GM19240 (cell line): ENCODE measurements at regions not wholly inside any gene's neighbourhood (a gene's known extent, or its start where the extent isn't known, plus 50 kb on each side); places are given as distances from the start of the nearest gene placed in this dataset.

ENCODE experiments used
- DNase-seq: peaks from one replicate; pipeline ENCODE4 v3.0.0; 2011; ENCODE audit warnings: low spot score; ENCODE audit not compliant: insufficient read length

DNA sequence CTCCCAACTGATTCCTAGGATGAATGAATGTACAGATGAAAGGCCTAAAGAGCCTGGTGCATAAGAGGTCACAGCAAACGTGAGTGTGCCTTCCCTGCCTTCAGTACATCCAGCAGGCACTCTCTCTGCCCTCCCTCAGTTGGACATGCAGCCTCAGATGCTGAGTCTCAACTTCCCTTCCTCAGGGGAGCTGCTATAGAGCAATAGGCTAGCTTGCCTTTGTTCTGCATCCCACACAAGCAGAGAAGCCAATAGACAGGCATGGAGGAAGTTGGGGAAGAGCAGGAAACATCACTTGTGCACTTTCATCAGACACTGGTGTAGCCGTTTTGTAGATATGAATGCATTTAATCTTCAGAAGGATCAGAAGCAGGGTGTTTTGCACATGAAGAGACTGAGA, 147.5 kb upstream of the THBS1 start:
- DNase-seq = no peak

- no peak for DNase-seq
Measured at GRCh38 chr15:39434163-39434562, 146.7 kb upstream of the THBS1 start.

GRCh38 chr15:39434751-39435238, 146.1 kb upstream of the THBS1 start:
- no peak for DNase-seq

- no peak for DNase-seq
Measured at GRCh38 chr15:39435244-39435643, 145.6 kb upstream of the THBS1 start.

GRCh38 chr15:39438260-39438659, 142.6 kb upstream of the THBS1 start:
- DNase-seq = no peak

GRCh38 chr15:39438799-39439592, 141.9 kb upstream of the THBS1 start:
- DNase-seq = no peak

GRCh38 chr15:39442898-39443297, 138.0 kb upstream of the THBS1 start:
- DNase-seq = no peak

- no peak for DNase-seq
Measured at GRCh38 chr15:39443659-39444219, 137.1 kb upstream of the THBS1 start.

DNA sequence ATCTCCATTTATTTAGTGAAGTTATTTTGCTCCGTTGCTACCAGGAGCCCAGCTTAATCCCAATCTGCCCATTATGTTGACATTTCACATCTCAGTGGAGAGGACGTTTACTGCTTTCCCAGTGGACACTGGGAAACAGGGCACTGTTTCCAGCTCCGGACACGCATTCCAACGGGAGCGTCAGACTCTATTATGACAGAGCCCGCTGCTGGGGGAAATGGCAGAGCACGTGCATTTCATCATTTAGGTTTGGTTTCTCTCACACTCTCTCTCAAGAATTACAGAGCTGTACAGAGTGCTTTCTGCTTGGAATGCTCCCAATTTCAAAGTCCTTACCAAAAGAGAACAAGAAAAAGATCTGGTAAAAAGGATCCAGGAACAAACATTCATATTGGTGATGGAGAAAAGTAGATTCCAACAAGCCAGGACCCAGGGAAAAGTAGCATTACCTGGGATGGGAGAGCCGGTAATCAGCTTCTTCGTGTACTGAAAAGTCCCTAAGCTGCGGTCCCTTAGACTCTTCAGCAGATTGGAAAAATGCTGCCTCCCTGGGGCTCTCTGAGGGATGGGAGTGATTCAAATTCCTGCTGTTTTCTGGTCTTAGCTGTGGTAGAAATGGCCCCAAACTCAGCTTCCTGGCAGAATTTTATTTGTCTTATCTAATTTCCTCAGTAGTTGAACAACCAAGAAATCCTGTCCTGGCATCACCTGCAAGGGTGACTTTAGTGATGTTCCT, 136.0 kb upstream of the THBS1 start:
- no peak for DNase-seq

- DNase-seq = no peak
Measured at GRCh38 chr15:39445931-39446330, 134.9 kb upstream of the THBS1 start.

DNA sequence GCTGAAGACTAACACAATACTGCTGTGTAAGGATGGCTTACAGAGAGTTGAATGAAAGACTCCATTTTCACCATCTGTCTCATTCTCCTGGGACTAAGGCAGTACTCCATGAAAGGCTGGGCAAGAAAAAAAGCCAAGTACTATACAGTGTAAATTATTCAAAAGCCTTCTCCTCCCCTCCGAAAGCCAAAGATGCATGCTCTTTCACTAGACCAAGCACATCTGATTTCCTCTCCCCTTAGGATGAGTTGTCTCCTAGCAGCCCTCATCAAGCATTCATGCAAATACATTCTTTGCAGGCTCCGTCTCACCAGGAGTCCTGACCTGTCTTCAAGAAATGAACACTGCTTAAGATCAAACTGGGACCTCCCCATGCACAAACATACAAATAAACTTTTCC, 133.5 kb upstream of the THBS1 start:
- DNase-seq = no peak

GRCh38 chr15:39447881-39448280, 133.0 kb upstream of the THBS1 start:
- DNase-seq = no peak

DNA sequence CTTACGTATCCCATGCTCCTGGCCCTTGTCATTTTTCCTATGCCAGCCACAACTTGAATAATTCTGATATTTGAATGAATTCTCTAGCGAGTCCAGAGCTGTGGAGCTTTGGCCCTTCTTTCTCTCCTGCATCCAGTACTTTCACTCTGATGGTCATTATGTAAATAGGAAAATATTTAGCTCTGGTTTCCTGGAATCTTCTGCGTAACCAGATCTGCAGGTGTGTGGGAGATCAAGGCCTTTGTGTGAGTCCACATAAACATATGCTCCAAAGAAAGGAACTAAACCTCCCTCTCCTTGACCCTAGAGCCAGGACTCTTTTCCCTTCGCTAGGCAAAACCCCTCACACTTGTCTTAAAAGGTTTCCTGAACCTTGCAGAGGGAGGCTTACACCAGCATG, 132.5 kb upstream of the THBS1 start:
- no peak for DNase-seq

DNA sequence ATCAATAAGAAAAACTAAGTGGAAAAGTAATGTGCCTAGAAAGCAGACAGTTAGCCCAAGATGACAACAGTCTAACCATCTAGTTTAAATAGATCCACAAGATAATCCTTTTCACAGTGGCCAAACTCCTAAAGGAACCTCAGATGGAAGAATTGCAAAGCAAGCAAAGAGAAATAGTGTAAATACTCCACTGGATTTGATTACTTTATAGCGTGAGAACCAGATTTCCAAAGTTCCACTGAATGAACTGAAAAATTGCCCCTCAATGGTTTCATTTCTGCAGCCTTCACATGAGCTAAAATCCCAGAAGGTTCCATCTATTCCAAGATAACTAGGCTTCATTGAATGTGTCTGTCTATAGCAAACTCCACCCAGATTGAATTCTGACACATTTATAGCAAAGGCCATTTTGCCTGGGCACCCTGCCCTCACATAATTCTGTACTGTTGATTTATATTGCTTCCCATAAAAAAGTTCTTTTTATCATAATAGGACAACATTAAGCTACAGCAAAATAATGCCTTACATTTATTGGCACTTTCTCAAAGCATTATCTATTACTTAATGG, 129.7 kb upstream of the THBS1 start:
- DNase-seq = no peak

GRCh38 chr15:39451871-39452270, 129.0 kb upstream of the THBS1 start:
- DNase-seq = no peak

- DNase-seq = peak; percentile 20
Measured at GRCh38 chr15:39453620-39454019, 127.3 kb upstream of the THBS1 start.

DNA sequence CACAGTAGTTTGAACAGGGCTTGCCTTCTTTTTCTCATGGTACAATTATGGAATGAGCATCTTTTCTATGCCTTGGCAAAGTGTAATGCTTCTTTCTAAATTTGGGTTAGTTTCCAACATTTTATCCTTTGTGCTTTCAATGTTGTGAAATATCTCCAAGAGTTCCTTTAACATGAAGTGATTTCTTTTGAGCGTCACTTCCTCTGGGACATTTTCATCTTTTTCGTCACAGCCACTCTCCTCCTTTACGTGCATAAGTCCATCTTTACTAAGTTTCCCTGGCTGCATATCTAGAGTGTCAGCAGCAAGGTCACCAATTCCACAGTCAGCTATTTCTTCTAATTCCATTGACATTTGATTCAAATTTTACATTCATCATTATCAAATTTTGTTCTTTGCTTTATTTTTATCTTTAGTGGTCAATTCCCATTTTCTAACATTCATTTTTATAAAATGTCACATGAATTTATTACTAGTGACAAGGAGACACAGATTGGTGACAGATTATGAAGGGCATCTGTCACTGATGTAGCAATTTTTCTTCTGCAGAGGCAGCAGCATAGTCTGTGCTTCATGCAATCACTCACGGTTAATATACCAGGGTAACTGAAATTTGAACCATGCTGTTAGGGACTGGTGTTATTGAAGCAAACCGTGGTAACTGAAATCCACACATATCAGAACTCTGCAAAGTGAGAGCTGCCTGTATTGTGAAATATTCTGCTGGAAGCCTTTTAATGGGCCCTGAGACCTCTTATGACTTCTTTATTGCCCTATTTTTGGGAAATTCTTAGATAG, 126.5 kb upstream of the THBS1 start:
- no peak for DNase-seq

DNA sequence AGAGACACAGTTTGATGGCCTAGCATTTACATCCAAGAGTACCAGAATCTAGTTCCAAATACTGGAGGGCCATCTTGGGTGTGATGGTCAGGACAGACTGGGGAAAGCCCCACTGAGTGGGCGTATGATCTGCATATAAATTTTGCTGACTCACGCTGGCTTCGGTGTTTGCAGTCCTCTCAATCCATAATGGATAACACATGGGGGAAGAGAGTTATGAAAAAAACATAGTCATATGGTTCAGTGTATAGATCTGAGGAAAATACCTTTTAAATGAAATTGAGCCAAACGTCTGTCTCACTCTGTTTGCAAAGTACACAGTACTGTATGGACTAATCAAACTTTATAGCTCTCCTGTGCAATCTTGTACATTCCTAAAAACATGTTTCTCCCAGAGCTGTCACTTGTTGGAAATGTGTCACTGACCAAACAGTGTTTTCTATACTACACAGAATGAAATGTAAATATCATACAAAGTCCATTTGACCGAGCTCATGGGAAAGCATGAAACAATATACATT, 125.3 kb upstream of the THBS1 start:
- no peak for DNase-seq

DNA sequence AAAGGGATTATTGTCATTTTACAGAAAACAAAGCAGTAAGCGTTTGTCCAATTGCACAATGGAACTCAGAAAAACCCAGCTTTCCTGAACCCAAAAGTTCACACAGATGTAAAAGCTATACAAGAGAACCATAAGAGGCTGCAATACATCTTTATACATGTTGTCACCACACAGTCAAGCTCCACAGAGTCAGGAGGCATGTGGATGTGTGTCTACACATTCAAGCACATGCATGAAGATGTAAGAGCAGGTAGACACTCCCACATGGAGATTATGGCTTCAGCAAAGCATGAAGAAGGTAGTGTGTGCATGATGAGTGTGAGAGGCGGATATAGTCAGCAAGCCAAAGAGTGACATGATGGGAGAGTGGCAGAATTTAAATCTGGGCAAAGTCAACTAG, 124.7 kb upstream of the THBS1 start:
- no peak for DNase-seq

- DNase-seq = no peak
Measured at GRCh38 chr15:39456582-39457330, 124.1 kb upstream of the THBS1 start.
